Esophagus muscularis mucosa (tissue), 4 donors: ENCODE measurements at regions not wholly inside any gene's neighbourhood (a gene's known extent, or its start where the extent isn't known, plus 50 kb on each side); places are given as distances from the start of the nearest gene placed in this dataset.

ENCODE experiments used
- EP300 ChIP-seq: sonication (generic); formaldehyde crosslinking; IDR thresholded peaks from one replicate; pipeline ENCODE4 v1.6.1; 2017; ENCODE audit warnings: antibody characterized with exemption
- POLR2A ChIP-seq: fragments of 450-650 bp; IDR thresholded peaks from one replicate; pipeline ENCODE4 v1.6.1; 2017; ENCODE audit warnings: antibody characterized with exemption, moderate library complexity, mild to moderate bottlenecking, low read depth
- POLR2AphosphoS5 ChIP-seq, 2 donors: sonication (generic); formaldehyde crosslinking; IDR thresholded peaks; one replicate each; pipeline ENCODE4 v1.6.1; 2017; ENCODE audit warnings: antibody characterized with exemption in 2 of 2
- TF ChIP-seq, protein P1 (sequence below), 3 experiments: fragments of 200-600 bp in 2 of 3; fragments of 450-650 bp in 1 of 3; sonication (generic) in 2 of 3; IDR thresholded peaks; one replicate each; pipeline ENCODE4 v1.5.1; 2017 to 2019; ENCODE audit warnings: antibody characterized with exemption in 3 of 3, mild to moderate bottlenecking in 2 of 3, moderate library complexity in 1 of 3

- TF ChIP-seq, protein P1, sequence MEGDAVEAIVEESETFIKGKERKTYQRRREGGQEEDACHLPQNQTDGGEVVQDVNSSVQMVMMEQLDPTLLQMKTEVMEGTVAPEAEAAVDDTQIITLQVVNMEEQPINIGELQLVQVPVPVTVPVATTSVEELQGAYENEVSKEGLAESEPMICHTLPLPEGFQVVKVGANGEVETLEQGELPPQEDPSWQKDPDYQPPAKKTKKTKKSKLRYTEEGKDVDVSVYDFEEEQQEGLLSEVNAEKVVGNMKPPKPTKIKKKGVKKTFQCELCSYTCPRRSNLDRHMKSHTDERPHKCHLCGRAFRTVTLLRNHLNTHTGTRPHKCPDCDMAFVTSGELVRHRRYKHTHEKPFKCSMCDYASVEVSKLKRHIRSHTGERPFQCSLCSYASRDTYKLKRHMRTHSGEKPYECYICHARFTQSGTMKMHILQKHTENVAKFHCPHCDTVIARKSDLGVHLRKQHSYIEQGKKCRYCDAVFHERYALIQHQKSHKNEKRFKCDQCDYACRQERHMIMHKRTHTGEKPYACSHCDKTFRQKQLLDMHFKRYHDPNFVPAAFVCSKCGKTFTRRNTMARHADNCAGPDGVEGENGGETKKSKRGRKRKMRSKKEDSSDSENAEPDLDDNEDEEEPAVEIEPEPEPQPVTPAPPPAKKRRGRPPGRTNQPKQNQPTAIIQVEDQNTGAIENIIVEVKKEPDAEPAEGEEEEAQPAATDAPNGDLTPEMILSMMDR (IDR thresholded peaks at IDR 0.05), result no peak
- no peak for TF ChIP-seq POLR2AphosphoS5 (IDR thresholded peaks at IDR 0.05)
- no peak for TF ChIP-seq POLR2A
- TF ChIP-seq EP300, result no peak
These were observed 440.3 kb downstream of the MED13L start for GRCh38 chr12:115837220-115837619.
